PC-9 (cell line): ENCODE measurements at regions not wholly inside any gene's neighbourhood (a gene's known extent, or its start where the extent isn't known, plus 50 kb on each side); places are given as distances from the start of the nearest gene placed in this dataset.

Experiments
- BruUV-seq: library from RNA; stranded (reverse); fragments of 400-500 nt; replicated peaks from 2 replicates; lab custom pipeline; 2021; lab: Mats Ljungman, UMichigan
- CTCF ChIA-PET: fragments of 300-600 bp; sonication (Branson Sonifier 250); formaldehyde crosslinking; loops from one replicate; lab custom pipeline; 2022; ENCODE audit warnings: antibody characterized with exemption; lab: Charles Lee
- POLR2A ChIA-PET: fragments of 300-600 bp; sonication (Branson Sonifier 250); formaldehyde crosslinking; loops from one replicate; lab custom pipeline; 2022; ENCODE audit warnings: antibody characterized with exemption; ENCODE audit not compliant: unreplicated experiment; lab: Charles Lee
- DNase-seq, 2 experiments: peaks; one replicate each; pipeline versions ENCODE4 v3.0.0 to v3.0.0-alpha.2; 2015 to 2022; ENCODE audit warnings: mixed read lengths in 1 of 2
- H2AFZ ChIP-seq: fragments of 200-600 bp; sonication (generic); 2 replicates; pipeline ENCODE4 v1.8.1; 2017; ENCODE audit warnings: antibody characterized with exemption
- H3F3A ChIP-seq: fragments of 200-600 bp; sonication (generic); 2 replicates; pipeline ENCODE4 v1.8.1; 2017; ENCODE audit warnings: antibody characterized with exemption, mild to moderate bottlenecking, low read depth; ENCODE audit not compliant: insufficient read depth
- H3K27ac ChIP-seq: fragments of 200-600 bp; sonication (generic); 2 replicates; pipeline ENCODE4 v1.6.1; 2016; ENCODE audit warnings: mixed run types
- H3K27me3 ChIP-seq: fragments of 200-600 bp; sonication (generic); 2 replicates; pipeline ENCODE4 v1.6.1; 2016; ENCODE audit warnings: low read depth, mixed run types; ENCODE audit not compliant: insufficient read depth
- H3K36me3 ChIP-seq: fragments of 200-600 bp; sonication (generic); 2 replicates; pipeline ENCODE4 v1.6.1; 2016; ENCODE audit warnings: low read depth, mixed run types
- H3K4me1 ChIP-seq: fragments of 200-600 bp; sonication (generic); replicated peaks from 2 replicates; pipeline ENCODE4 v1.6.1; 2016; ENCODE audit warnings: mixed run types; ENCODE audit not compliant: insufficient read depth
- H3K4me2 ChIP-seq: fragments of 200-600 bp; sonication (generic); 2 replicates; pipeline ENCODE4 v1.6.1; 2017; ENCODE audit warnings: mixed run types
- H3K4me3 ChIP-seq: fragments of 200-600 bp; sonication (generic); 2 replicates; pipeline ENCODE4 v1.6.1; 2016; ENCODE audit warnings: mixed run types
- H3K79me2 ChIP-seq: fragments of 200-600 bp; sonication (generic); 2 replicates; pipeline ENCODE4 v1.6.1; 2017; ENCODE audit warnings: low read depth, mixed run types
- H3K9me2 ChIP-seq: fragments of 200-600 bp; sonication (generic); 2 replicates; pipeline ENCODE4 v1.8.1; 2017; ENCODE audit warnings: mild to moderate bottlenecking; ENCODE audit not compliant: insufficient read depth
- H3K9me3 ChIP-seq: fragments of 200-600 bp; sonication (generic); 2 replicates; pipeline ENCODE4 v1.8.1; 2016; ENCODE audit warnings: low read depth; ENCODE audit not compliant: insufficient read depth
- H4K20me1 ChIP-seq: fragments of 200-600 bp; sonication (generic); 2 replicates; pipeline ENCODE4 v1.8.1; 2017; ENCODE audit not compliant: insufficient read depth
- CTCF ChIP-seq: fragments of 200-600 bp; sonication (generic); conservative IDR thresholded peaks from 2 replicates; pipeline ENCODE4 v1.6.1; 2017; ENCODE audit warnings: mixed run types, antibody characterized with exemption, mild to moderate bottlenecking, moderate library complexity
- EZH2 ChIP-seq: fragments of 200-600 bp; sonication (generic); IDR thresholded peaks from 2 replicates; pipeline ENCODE4 v1.8.0; 2017; ENCODE audit warnings: antibody characterized with exemption, low read depth
- intact Hi-C: fragments of 100-400 bp; cut with micrococcal nuclease; formaldehyde crosslinking; loops from one replicate; pipeline ENCODE4 v1.10.0; 2022; ENCODE audit not compliant: unreplicated experiment

- intact Hi-C loops: no loop called here
- peaks cover 21% of the 10 kb centered on the region for H3F3A ChIP-seq
- no TSS peak for BruUV-seq
- H4K20me1 ChIP-seq: no peaks in the 10 kb centered on the region
- no peaks in the 10 kb centered on the region for H3K9me3 ChIP-seq
- DNase-seq: no peak
- H3K27me3 ChIP-seq: no peaks in the 10 kb centered on the region
- no peak overlapping the region for H2AFZ ChIP-seq
- ChIA-PET CTCF (no interaction called here), POLR2A (no interaction called here)
- no peaks in the 10 kb centered on the region for H3K36me3 ChIP-seq
- no peak for TF ChIP-seq CTCF
- no peak for TF ChIP-seq EZH2
- H3K4me3 ChIP-seq: no peak overlapping the region
- peaks cover 30% of the 10 kb centered on the region for H3K4me1 ChIP-seq
- H3K27ac ChIP-seq: no peak overlapping the region
- no peaks in the 10 kb centered on the region for H3K79me2 ChIP-seq
- H3K4me2 ChIP-seq: no peak overlapping the region
- H3K9me2 ChIP-seq: no peaks in the 10 kb centered on the region
Observed at GRCh38 chr1:59032228-59032627, 248.4 kb upstream of the JUN start.

- H3K79me2 ChIP-seq: no peaks in the 10 kb centered on the region
- H3K4me2 ChIP-seq: no peak overlapping the region
- BruUV-seq: no TSS peak
- ChIA-PET CTCF (no interaction called here), POLR2A (no interaction called here)
- H3K27me3 ChIP-seq: no peaks in the 10 kb centered on the region
- H3K4me3 ChIP-seq: no peak overlapping the region
- peaks cover 21% of the 10 kb centered on the region for H3F3A ChIP-seq
- H3K9me3 ChIP-seq: no peaks in the 10 kb centered on the region
- no peak overlapping the region for H3K27ac ChIP-seq
- intact Hi-C loops: no loop called here
- H3K4me1 ChIP-seq: peaks cover 23% of the 10 kb centered on the region
- no peaks in the 10 kb centered on the region for H3K9me2 ChIP-seq
- no peak overlapping the region for H2AFZ ChIP-seq
- DNase-seq: no peak
- TF ChIP-seq EZH2 (no peak), CTCF (no peak)
- no peaks in the 10 kb centered on the region for H3K36me3 ChIP-seq
- H4K20me1 ChIP-seq: no peaks in the 10 kb centered on the region
Observed at GRCh38 chr1:59033761-59034160, 249.9 kb upstream of the JUN start.

- Histone ChIP-seq H3K36me3 (no peaks in the 10 kb centered on the region), H3K27me3 (no peaks in the 10 kb centered on the region), H3K9me3 (no peaks in the 10 kb centered on the region), H3K27ac (no peak overlapping the region), H3F3A (peaks cover 12% of the 10 kb centered on the region; the same call in 1 of the 2 replicates), H3K79me2 (no peaks in the 10 kb centered on the region), H3K9me2 (no peaks in the 10 kb centered on the region), H3K4me2 (no peak overlapping the region), H4K20me1 (no peaks in the 10 kb centered on the region), H2AFZ (no peak overlapping the region), H3K4me3 (no peak overlapping the region), H3K4me1 (peaks cover 12% of the 10 kb centered on the region)
- ChIA-PET CTCF (no interaction called here), POLR2A (no interaction called here)
- no TSS peak for BruUV-seq
- no peak for DNase-seq
- no peak for TF ChIP-seq EZH2
- no peak for TF ChIP-seq CTCF
- intact Hi-C loops: no loop called here
Observed at GRCh38 chr1:59034925-59035324, 251.1 kb upstream of the JUN start.
